GM08714 (cell line): ENCODE measurements at regions not wholly inside any gene's neighbourhood (a gene's known extent, or its start where the extent isn't known, plus 50 kb on each side); places are given as distances from the start of the nearest gene placed in this dataset.

ENCODE experiments used
- H3K4me3 ChIP-seq: fragments of 200-500 bp; sonication (Bioruptor generic); 2 replicates; pipeline ENCODE4 v1.5.1; 2014; ENCODE audit warnings: mild to moderate bottlenecking, low read length, inconsistent platforms
- ZNF274 ChIP-seq: IDR thresholded peaks from 2 replicates; pipeline ENCODE4 v1.6.1; 2012; ENCODE audit warnings: mild to moderate bottlenecking, low read depth, low read length

GRCh38 chr2:41959760-41960159 lies 88.1 kb upstream of the PKDCC start:
- H3K4me3 ChIP-seq, result no peak overlapping the region
- TF ChIP-seq ZNF274, result no peak

- H3K4me3 ChIP-seq, result no peak overlapping the region
These were observed 84.7 kb upstream of the PKDCC start for GRCh38 chr2:41962922-41963622.

DNA sequence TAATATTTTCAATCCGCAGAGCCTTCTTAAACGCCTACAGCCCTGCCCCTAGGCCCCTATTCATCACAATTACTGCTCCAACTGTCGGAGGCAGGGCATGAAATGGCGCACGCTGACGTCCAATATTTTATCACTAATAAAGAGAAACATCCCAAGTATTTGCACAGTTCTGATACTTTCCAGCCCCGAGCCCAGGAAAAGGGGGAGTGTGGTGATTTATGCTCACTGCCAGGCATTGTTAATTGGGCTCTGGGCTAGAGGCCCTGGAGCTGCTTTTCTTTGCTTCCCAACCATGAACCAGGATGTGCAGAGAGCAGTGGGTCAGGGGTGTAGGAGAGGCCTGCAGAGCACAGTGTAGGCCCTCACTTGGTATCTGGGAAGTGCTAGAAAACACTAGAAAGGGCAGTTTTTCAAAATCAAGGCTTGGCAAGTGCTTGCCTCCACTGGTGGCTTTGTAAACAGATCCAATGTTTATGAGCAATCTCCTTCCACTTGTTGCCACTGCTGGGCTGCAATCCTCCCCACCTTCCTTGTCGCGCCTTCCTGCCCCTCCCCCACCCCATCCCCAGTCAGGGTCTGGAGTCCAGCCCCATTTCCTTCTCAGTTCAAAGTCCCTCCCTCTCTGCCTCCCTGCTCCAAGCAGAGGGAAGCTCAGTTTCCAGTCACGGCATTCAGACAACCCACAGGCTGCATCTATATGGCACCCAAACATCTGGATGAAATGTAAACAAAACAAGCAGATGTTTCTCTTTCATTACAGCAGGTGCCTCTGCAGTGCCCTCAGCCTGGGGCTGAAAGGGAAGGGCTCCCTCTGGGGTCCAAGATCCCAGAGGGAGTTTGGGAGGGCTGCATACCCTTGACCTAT lies 83.9 kb upstream of the PKDCC start:
- no peak for TF ChIP-seq ZNF274
- H3K4me3 ChIP-seq, result no peak overlapping the region

More at GRCh38 chr2:41962922-41963622, 84.7 kb upstream of the PKDCC start:
- TF ChIP-seq ZNF274, result no peak

DNA sequence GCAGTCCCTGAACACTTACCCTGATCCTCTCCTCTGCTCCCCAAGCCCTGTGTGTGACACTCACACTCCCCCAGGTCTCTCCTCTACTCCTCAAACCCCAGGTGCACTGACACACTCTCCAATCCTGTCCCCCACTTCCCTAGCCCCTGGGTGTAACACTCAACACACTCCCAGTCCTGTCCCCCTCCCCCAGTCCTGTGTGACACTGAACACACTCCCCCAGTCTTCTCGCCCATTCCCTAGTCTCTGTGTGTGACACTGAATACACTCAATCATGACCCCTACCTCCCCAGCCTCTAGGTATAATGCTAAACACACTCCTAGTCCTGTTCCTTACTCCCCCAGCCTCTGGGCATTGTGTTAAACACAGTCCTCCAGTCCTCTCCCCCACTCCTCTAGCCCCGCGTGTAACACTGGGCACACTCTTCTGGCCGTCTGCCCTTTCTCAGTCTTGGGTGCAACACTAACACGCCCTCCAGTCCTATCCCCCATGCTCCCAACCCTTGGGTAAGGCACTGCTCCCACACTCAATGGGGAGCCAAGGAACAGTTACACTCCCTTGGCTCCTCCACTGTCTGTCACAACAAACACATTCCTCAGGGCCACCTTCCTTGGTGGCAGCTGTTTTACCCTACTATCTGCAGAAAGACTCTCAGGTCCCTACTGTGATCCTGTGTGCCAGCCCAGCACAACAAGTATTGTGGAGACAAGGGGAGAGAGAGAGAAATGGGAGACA lies 82.5 kb upstream of the PKDCC start:
- no peak for TF ChIP-seq ZNF274
- H3K4me3 ChIP-seq, result no peak overlapping the region

DNA sequence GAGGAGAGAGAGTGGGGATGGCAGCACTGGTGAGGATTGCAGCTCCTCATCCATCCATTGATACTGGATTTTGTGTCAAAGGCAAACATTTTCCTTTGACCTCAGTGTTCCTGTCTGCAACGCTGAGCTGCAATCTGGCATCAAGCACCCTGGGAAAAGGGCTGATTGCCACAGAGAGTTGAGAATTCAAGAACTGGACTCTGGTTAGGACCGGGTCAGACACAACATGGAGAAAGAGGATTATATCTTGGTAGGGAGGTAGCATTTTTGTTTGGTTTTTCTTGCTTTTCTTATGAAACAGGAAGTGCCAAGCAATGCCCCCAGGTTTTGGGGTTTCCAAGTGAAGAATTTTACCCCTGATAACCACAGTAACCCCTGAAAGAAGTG lies 81.9 kb upstream of the PKDCC start:
- H3K4me3 ChIP-seq, result no peak overlapping the region
- no peak for TF ChIP-seq ZNF274

DNA sequence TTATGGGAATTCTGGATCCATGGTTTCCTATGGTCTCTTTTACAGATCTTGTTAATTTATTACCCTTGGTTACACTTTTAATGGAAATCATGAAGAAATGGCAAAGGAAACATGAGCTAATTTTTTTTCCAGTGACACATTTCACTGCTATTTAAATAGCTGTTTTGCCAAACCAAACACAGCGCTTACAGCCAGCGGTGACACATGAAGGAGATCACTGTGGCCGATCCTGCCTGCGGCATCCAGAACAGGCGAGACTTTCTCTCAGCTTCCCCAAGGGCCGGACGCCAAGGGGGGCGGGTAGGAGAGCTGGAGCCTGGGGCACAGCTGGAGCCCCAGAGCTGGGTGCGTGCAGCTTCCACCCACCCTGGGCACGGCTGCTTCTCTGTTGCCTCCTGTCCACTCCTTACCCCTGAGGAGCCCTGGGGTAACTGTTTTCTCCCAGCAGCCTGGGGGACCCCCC lies 81.4 kb upstream of the PKDCC start:
- TF ChIP-seq ZNF274, result no peak
- H3K4me3 ChIP-seq, result no peak overlapping the region

DNA sequence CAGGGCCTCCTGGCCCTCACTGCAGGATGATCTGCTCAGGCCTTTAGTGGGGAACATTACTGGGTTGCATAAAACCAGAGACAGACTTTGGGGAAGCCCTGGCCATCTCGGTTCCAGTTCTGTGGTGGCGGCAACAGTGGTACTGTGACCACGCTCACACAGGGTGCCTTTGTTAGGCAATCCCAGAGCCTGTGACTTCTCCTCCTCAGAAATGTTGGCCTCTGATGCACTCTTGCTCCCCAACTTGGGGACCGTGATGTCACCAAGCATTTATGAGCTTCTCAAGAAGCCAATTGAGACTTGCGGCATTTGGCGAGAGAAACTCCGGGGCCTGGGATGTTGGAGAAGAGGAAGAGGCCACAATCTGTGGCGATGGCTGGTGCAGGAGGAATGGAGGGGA lies 80.9 kb upstream of the PKDCC start:
- TF ChIP-seq ZNF274, result no peak
- H3K4me3 ChIP-seq, result no peak overlapping the region

- no peak for TF ChIP-seq ZNF274
- no peak overlapping the region for H3K4me3 ChIP-seq
These were observed 80.2 kb upstream of the PKDCC start for GRCh38 chr2:41967476-41968181.

GRCh38 chr2:41968182-41968578 lies 79.6 kb upstream of the PKDCC start:
- TF ChIP-seq ZNF274, result no peak
- H3K4me3 ChIP-seq, result no peak overlapping the region

DNA sequence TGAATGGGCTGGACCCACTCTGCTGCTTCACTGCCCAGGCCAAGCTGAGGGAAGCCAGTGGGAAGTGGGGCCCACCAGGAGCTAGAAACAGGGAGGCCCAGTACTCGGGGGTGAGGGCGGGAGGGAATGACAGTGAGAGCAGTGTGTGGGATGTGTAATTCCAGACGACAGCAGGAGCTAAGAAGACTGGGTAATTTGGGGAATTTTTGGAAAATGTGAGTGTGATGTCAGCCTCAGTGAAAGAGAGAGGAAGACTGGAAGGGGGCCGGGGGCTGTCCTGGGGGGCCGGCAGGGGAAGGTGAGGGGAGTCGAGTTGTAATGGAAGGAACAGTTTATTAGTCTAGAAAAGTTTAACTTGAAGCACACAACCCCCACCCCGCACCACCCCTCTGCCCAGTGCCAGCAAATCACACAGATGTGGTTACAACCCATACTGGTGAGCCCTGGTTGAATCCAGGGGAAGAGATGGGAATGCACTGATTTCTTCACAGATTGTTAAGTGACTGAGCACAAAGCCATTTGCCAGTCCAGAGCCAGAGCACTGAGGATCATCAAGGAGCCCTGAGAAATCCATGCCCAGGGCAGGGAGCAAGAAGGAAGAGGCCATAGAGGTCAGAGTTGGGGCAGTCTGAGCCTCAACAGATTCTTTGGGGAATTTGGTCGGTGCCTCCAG lies 76.7 kb upstream of the PKDCC start:
- no peak for TF ChIP-seq ZNF274
- no peak overlapping the region for H3K4me3 ChIP-seq

DNA sequence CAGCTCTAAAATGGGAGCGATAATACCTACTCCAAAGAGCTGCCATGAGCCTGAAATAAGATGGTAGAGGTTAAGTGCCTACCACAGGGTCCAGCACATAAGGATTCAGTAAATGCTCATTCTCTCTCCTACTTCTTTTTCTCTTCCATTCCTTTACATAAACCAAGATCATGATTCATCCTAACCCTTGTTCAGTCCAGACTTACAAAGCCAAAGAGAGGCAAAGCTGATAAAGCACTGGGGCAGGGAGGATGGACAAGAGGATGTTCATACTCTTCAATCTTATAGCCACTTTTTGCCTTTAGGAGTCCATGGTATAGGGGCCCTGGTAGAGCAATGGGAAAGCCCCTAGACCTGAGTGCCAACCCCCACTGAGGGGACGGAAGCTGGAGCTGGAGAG lies 75.6 kb upstream of the PKDCC start:
- no peak for TF ChIP-seq ZNF274
- no peak overlapping the region for H3K4me3 ChIP-seq

DNA sequence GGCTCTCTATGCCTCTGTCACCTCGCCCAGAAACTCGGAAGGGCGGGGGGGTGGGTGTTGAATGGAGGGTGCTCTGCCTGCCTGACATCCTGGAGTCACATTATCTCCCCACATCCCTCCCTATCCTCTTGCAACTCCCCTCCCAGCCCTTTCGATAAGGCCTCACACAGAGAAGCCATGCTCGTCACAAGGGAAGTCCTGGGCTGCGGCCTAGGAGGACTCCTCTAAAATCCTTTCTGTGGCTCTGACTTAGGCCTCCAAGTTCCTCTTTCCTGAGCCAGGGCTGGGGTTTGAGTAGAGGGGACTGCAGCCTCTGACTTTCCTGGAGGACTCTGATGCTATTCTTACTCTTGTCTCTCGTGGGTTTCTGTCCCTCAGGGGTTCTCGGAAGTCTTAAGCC lies 75.0 kb upstream of the PKDCC start:
- no peak for TF ChIP-seq ZNF274
- no peak overlapping the region for H3K4me3 ChIP-seq

GRCh38 chr2:41973871-41974270 lies 74.0 kb upstream of the PKDCC start:
- H3K4me3 ChIP-seq, result no peak overlapping the region
- no peak for TF ChIP-seq ZNF274
